ENCODE measurements at regions not wholly inside any gene's neighbourhood (a gene's known extent, or its start where the extent isn't known, plus 50 kb on each side); places are given as distances from the start of the nearest gene placed in this dataset.

DNA sequence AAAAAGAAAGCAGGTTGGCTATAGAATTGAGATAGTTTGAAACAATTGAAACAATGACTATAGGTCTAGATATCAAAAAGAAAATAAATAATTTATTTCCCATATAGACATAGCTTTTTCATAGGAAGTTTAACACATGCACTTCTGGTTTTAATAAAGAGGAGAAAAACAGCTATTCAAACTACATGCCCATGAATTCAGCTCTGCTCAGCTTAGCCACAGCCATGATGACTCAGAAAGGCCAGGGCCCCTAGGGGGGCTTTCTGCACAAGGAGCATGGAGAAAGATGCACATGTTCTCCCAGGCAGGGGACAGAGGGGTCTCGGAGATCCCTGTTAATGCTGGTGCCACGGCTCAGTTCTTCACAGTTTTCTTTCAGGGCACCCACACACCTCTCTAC is 114.0 kb downstream of the GALC start:
- TF ChIP-seq, protein P1, sequence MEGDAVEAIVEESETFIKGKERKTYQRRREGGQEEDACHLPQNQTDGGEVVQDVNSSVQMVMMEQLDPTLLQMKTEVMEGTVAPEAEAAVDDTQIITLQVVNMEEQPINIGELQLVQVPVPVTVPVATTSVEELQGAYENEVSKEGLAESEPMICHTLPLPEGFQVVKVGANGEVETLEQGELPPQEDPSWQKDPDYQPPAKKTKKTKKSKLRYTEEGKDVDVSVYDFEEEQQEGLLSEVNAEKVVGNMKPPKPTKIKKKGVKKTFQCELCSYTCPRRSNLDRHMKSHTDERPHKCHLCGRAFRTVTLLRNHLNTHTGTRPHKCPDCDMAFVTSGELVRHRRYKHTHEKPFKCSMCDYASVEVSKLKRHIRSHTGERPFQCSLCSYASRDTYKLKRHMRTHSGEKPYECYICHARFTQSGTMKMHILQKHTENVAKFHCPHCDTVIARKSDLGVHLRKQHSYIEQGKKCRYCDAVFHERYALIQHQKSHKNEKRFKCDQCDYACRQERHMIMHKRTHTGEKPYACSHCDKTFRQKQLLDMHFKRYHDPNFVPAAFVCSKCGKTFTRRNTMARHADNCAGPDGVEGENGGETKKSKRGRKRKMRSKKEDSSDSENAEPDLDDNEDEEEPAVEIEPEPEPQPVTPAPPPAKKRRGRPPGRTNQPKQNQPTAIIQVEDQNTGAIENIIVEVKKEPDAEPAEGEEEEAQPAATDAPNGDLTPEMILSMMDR (IDR thresholded peaks at IDR 0.05) = no peak
- TF ChIP-seq EZH2 (IDR thresholded peaks at IDR 0.05) (no peak), EZH2phosphoT487 (IDR thresholded peaks at IDR 0.05) (no peak)

Measured in neural progenitor cell (in vitro differentiated cells).